K562 (cell line): ENCODE measurements at regions not wholly inside any gene's neighbourhood (a gene's known extent, or its start where the extent isn't known, plus 50 kb on each side); places are given as distances from the start of the nearest gene placed in this dataset.

Experiments
- ATAC-seq: fragments of 200-7000 bp; cut with Tn5 transposase; 3 replicates; pipeline ENCODE4 v1.9.1; 2020; ENCODE audit warnings: moderate library complexity
- BruUV-seq: library from RNA; stranded (reverse); fragments of 400-500 nt; replicated peaks from 2 replicates; lab custom pipeline; 2021; lab: Mats Ljungman, UMichigan
- CTCF ChIA-PET: fragments of 300-600 bp; formaldehyde crosslinking; extraction: SDS; loops from one replicate; lab custom pipeline; 2021; ENCODE audit warnings: low intra/inter-chr PET ratio; lab: Yijun Ruan, JAX
- POLR2A ChIA-PET: fragments of 300-600, 350-650 bp; sonication (Branson Sonifier 250); formaldehyde crosslinking; extraction: SDS; loops from one replicate; lab custom pipeline; 2021; ENCODE audit warnings: antibody characterized with exemption, inconsistent platforms; lab: Yijun Ruan, JAX
- DNase-seq, 4 experiments: peaks; one replicate each; pipeline versions ENCODE4 v3.0.0 to v3.0.0-alpha.2; 2011 to 2018; ENCODE audit warnings: low spot score in 3 of 4, mixed read lengths in 3 of 4; ENCODE audit errors: extremely low read depth in 1 of 4
- FAIRE-seq: peaks from 2 replicates; lab custom pipeline; 2011; peaks lifted over from hg19 to GRCh38; lab: Jason Lieb, UNC
- H2AFZ ChIP-seq: 2 replicates; pipeline ENCODE4 v1.6.0; 2011; ENCODE audit warnings: low read depth, low read length, control low read depth, inconsistent platforms
- H3K27ac ChIP-seq: fragments of 200-600 bp; 3 replicates; pipeline ENCODE4 v1.8.0; 2011; ENCODE audit warnings: low read depth, mild to moderate bottlenecking, control low read depth, inconsistent platforms, low read length, moderate library complexity, mixed read lengths; ENCODE audit errors: extremely low read depth
- H3K27me3 ChIP-seq, 2 experiments: fragments of 300-600 bp in 1 of 2; 2 replicates in 1 of 2; 3 replicates in 1 of 2; pipeline versions ENCODE4 v1.6.0 to v1.8.0; 2011; ENCODE audit warnings: inconsistent platforms in 2 of 2, low read length in 2 of 2, mild to moderate bottlenecking in 1 of 2, mixed read lengths in 1 of 2, moderate library complexity in 1 of 2; ENCODE audit not compliant: control insufficient read depth in 2 of 2, insufficient read depth in 2 of 2
- H3K36me3 ChIP-seq: fragments of 300-600 bp; 3 replicates; pipeline ENCODE4 v1.8.0; 2011; ENCODE audit warnings: mild to moderate bottlenecking, low read length, inconsistent platforms; ENCODE audit not compliant: control insufficient read depth, insufficient read depth
- H3K4me1 ChIP-seq, 2 experiments: fragments of 200-600 bp in 1 of 2; replicated peaks in 1 of 2; 2 replicates in 1 of 2; 3 replicates in 1 of 2; pipeline versions ENCODE4 v1.5.1 to v1.8.0; 2011; ENCODE audit warnings: inconsistent platforms in 2 of 2, low read length in 2 of 2, mild to moderate bottlenecking in 1 of 2, mixed read lengths in 1 of 2, moderate library complexity in 1 of 2; ENCODE audit not compliant: control insufficient read depth in 2 of 2, insufficient read depth in 2 of 2
- H3K4me2 ChIP-seq: 2 replicates; pipeline ENCODE4 v1.6.1; 2011; ENCODE audit warnings: low read length, control low read depth, inconsistent platforms, mixed read lengths; ENCODE audit not compliant: insufficient read depth
- H3K4me3 ChIP-seq: fragments of 200-600 bp; sonication (generic), shearing (Covaris generic); 2 replicates; pipeline ENCODE4 v1.5.1; 2016; ENCODE audit warnings: control low read depth, inconsistent platforms
- H3K79me2 ChIP-seq: fragments of 200-600 bp; 3 replicates; pipeline ENCODE4 v1.8.0; 2011; ENCODE audit warnings: low read length, inconsistent platforms; ENCODE audit not compliant: control insufficient read depth, insufficient read depth
- H3K9ac ChIP-seq, 2 experiments: 2 replicates each; pipeline versions ENCODE4 v1.6.0 to v1.6.1; 2011; ENCODE audit warnings: low read depth in 2 of 2, low read length in 2 of 2, control low read depth in 1 of 2, inconsistent platforms in 1 of 2, mild to moderate bottlenecking in 1 of 2, mixed read lengths in 1 of 2; ENCODE audit not compliant: insufficient read depth in 1 of 2
- H3K9me1 ChIP-seq: one replicate; pipeline ENCODE4 v1.6.0; 2011; ENCODE audit warnings: inconsistent platforms, mild to moderate bottlenecking, low read length, moderate library complexity; ENCODE audit not compliant: control insufficient read depth, insufficient read depth
- H3K9me3 ChIP-seq: replicated peaks from 2 replicates; pipeline ENCODE4 v1.5.1; 2011; ENCODE audit warnings: low read depth, low read length, inconsistent platforms; ENCODE audit not compliant: control insufficient read depth, insufficient read depth
- H4K20me1 ChIP-seq: replicated peaks from 2 replicates; pipeline ENCODE4 v1.6.1; 2011; ENCODE audit warnings: low read length, inconsistent platforms, mixed read lengths; ENCODE audit not compliant: control insufficient read depth, insufficient read depth
- FOXJ3 ChIP-seq: sonication (generic); formaldehyde crosslinking; IDR thresholded peaks from 2 replicates; pipeline ENCODE4 v1.4.0; 2020; ENCODE audit warnings: mild to moderate bottlenecking, missing genetic modification reagents
- GATA2 ChIP-seq: sonication (generic); formaldehyde crosslinking; IDR thresholded peaks from 2 replicates; pipeline ENCODE4 v1.4.0; 2020; ENCODE audit warnings: mild to moderate bottlenecking, missing genetic modification reagents
- IRF2 ChIP-seq: sonication (generic); formaldehyde crosslinking; IDR thresholded peaks from 2 replicates; pipeline ENCODE4 v1.8.1; 2022; ENCODE audit warnings: mild to moderate bottlenecking, missing genetic modification reagents
- NRF1 ChIP-seq, 2 experiments: fragments of 450-650 bp; IDR thresholded peaks in 1 of 2; conservative IDR thresholded peaks in 1 of 2; 2 replicates each; pipeline ENCODE4 v1.6.1; 2014; ENCODE audit warnings: mild to moderate bottlenecking in 2 of 2
- ZKSCAN8 ChIP-seq: fragments of 200-800 bp; sonication (Bioruptor generic); IDR thresholded peaks from 2 replicates; pipeline ENCODE4 v1.6.1; 2016; ENCODE audit warnings: missing genetic modification characterization, missing compliant biosample characterization
- WGBS: fragments of 100-300 bp; shearing (Covaris generic); methylation state at CpG from one replicate; pipeline ENCODE4 v1.1.6; 2016; ENCODE audit warnings: low coverage, mixed read lengths; ENCODE audit not compliant: insufficient coverage; ENCODE audit errors: missing lambda C conversion rate; 5-methylcytosine and 5-hydroxymethylcytosine counted together
- in situ Hi-C: fragments of 300-500 bp; cut with MboI; formaldehyde crosslinking; loops from 4 replicates; pipeline ENCODE4 v1.15.0; 2018; ENCODE audit warnings: inconsistent platforms, mixed read lengths
- intact Hi-C: fragments of 100-400 bp; cut with micrococcal nuclease; formaldehyde crosslinking; loops from 2 replicates; pipeline ENCODE4 v1.14.2; 2022
- TF ChIP-seq, protein P1 (sequence below), 2 experiments: fragments of 450-650 bp; formaldehyde crosslinking in 1 of 2; IDR thresholded peaks; 2 replicates each; pipeline versions ENCODE4 v1.4.0 to v1.6.1; 2014 to 2020; ENCODE audit warnings: mild to moderate bottlenecking in 2 of 2, borderline replicate concordance in 1 of 2, low read depth in 1 of 2

DNA sequence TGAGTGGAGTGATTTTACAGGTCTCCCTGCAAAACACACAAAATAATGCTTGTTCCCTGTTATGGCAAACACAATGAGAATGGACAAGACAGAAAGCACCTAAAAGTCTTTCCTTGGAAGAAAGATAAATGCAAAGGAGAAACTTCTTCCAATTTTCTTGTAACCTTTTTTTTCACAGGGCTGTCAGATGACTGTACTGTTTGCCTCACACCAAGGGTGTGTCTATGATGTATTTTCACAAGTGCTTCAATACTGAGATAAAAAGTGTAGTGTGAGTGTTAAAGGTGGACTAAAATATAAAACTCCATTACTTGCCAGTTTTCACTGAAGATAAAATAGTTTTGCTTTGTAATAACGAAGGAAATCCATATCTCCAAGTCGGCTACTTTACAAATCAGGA is 194.5 kb downstream of the CENPW start:
- in situ Hi-C loops = no loop called here
- ChIA-PET CTCF (no interaction called here), POLR2A (no interaction called here)
- no TSS peak for BruUV-seq
- Histone ChIP-seq H4K20me1 (no peaks in the 10 kb centered on the region), H3K36me3 (no peaks in the 10 kb centered on the region), H3K9me1 (no peaks in the 10 kb centered on the region), H3K4me2 (no peak overlapping the region), H3K79me2 (no peaks in the 10 kb centered on the region), H3K9me3 (no peaks in the 10 kb centered on the region), H3K4me1 (no peaks in the 10 kb centered on the region), H3K27me3 (no peaks in the 10 kb centered on the region), H2AFZ (no peak overlapping the region), H3K27ac (no peak overlapping the region), H3K9ac (no peak overlapping the region), H3K4me3 (no peak overlapping the region)
- intact Hi-C loops = no loop called here
- 0% methylated on average over 2 of the region's 2 CpGs for WGBS
- no peak for ATAC-seq
- DNase-seq = no peak
- TF ChIP-seq FOXJ3 (no peak), IRF2 (CRISPR knock-in tag) (no peak), ZKSCAN8 (CRISPR knock-in tag) (no peak), NRF1 (conservative IDR thresholded peaks at IDR 0.05 in 1 of 2, IDR thresholded peaks at IDR 0.05 in 1 of 2) (no peak), GATA2 (CRISPR knock-in tag) (no peak)
- TF ChIP-seq, protein P1, sequence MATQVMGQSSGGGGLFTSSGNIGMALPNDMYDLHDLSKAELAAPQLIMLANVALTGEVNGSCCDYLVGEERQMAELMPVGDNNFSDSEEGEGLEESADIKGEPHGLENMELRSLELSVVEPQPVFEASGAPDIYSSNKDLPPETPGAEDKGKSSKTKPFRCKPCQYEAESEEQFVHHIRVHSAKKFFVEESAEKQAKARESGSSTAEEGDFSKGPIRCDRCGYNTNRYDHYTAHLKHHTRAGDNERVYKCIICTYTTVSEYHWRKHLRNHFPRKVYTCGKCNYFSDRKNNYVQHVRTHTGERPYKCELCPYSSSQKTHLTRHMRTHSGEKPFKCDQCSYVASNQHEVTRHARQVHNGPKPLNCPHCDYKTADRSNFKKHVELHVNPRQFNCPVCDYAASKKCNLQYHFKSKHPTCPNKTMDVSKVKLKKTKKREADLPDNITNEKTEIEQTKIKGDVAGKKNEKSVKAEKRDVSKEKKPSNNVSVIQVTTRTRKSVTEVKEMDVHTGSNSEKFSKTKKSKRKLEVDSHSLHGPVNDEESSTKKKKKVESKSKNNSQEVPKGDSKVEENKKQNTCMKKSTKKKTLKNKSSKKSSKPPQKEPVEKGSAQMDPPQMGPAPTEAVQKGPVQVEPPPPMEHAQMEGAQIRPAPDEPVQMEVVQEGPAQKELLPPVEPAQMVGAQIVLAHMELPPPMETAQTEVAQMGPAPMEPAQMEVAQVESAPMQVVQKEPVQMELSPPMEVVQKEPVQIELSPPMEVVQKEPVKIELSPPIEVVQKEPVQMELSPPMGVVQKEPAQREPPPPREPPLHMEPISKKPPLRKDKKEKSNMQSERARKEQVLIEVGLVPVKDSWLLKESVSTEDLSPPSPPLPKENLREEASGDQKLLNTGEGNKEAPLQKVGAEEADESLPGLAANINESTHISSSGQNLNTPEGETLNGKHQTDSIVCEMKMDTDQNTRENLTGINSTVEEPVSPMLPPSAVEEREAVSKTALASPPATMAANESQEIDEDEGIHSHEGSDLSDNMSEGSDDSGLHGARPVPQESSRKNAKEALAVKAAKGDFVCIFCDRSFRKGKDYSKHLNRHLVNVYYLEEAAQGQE (IDR thresholded peaks at IDR 0.05; ENCODE audit: borderline replicate concordance) = no peak
- TF ChIP-seq, protein P1 (CRISPR knock-in tag; IDR thresholded peaks at IDR 0.05; ENCODE audit: low read depth) = no peak
- no peak for FAIRE-seq
